ENCODE measurements at regions not wholly inside any gene's neighbourhood (a gene's known extent, or its start where the extent isn't known, plus 50 kb on each side); places are given as distances from the start of the nearest gene placed in this dataset.

DNA sequence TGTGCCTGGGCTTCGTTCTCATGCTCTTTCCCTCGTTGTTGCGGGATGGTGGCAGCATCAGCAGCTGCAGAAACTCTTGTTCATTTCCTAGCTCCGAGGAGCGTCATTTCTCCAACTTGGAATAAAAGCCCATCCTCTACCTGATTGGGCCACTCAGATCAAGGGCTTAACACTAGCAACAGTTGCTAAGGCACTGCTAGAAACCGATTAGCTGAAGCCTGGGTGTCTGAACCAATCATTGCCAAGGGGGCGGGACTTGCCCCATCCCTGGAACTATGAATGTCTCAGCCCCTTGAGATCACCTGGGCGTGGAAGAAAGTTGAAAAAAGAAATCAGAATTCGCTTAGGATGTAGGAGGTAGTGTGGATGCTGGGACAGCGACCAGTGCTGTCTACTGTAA, 145.3 kb downstream of the FOXL1 start:
- TF ChIP-seq, protein P1, sequence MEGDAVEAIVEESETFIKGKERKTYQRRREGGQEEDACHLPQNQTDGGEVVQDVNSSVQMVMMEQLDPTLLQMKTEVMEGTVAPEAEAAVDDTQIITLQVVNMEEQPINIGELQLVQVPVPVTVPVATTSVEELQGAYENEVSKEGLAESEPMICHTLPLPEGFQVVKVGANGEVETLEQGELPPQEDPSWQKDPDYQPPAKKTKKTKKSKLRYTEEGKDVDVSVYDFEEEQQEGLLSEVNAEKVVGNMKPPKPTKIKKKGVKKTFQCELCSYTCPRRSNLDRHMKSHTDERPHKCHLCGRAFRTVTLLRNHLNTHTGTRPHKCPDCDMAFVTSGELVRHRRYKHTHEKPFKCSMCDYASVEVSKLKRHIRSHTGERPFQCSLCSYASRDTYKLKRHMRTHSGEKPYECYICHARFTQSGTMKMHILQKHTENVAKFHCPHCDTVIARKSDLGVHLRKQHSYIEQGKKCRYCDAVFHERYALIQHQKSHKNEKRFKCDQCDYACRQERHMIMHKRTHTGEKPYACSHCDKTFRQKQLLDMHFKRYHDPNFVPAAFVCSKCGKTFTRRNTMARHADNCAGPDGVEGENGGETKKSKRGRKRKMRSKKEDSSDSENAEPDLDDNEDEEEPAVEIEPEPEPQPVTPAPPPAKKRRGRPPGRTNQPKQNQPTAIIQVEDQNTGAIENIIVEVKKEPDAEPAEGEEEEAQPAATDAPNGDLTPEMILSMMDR (IDR thresholded peaks at IDR 0.05; ENCODE audit: low read length), result no peak
- TF ChIP-seq EZH2 (optimal IDR thresholded peaks at IDR 0.05; ENCODE audit: low read depth, low read length) (no peak), EZH2phosphoT487 (IDR thresholded peaks at IDR 0.05; ENCODE audit: low read length) (no peak)
